Ishikawa (cell line): ENCODE measurements at regions not wholly inside any gene's neighbourhood (a gene's known extent, or its start where the extent isn't known, plus 50 kb on each side); places are given as distances from the start of the nearest gene placed in this dataset.

ENCODE experiments used
- CEBPB ChIP-seq: IDR thresholded peaks from 2 replicates; pipeline ENCODE4 v1.6.1; 2012
- CREB1 ChIP-seq: IDR thresholded peaks from 2 replicates; pipeline ENCODE4 v1.6.1; 2012; ENCODE audit warnings: low read depth
- EGR1 ChIP-seq: IDR thresholded peaks from 2 replicates; pipeline ENCODE4 v1.6.1; 2012
- EP300 ChIP-seq: IDR thresholded peaks from 2 replicates; pipeline ENCODE4 v1.6.1; 2012; ENCODE audit warnings: borderline replicate concordance
- FOXM1 ChIP-seq: IDR thresholded peaks from 2 replicates; pipeline ENCODE4 v1.6.1; 2012; ENCODE audit warnings: low read depth, borderline replicate concordance
- MAX ChIP-seq: IDR thresholded peaks from 2 replicates; pipeline ENCODE4 v1.6.1; 2012
- NFIC ChIP-seq: IDR thresholded peaks from 2 replicates; pipeline ENCODE4 v1.6.1; 2012
- RAD21 ChIP-seq: IDR thresholded peaks from 2 replicates; pipeline ENCODE4 v1.6.1; 2012; ENCODE audit warnings: low read depth
- REST ChIP-seq: IDR thresholded peaks from 2 replicates; pipeline ENCODE4 v1.6.1; 2012; ENCODE audit warnings: low read depth, mild to moderate bottlenecking
- TAF1 ChIP-seq: IDR thresholded peaks from 2 replicates; pipeline ENCODE4 v1.6.1; 2012; ENCODE audit warnings: low read depth, mild to moderate bottlenecking
- TCF12 ChIP-seq: IDR thresholded peaks from 2 replicates; pipeline ENCODE4 v1.6.1; 2012; ENCODE audit warnings: low read depth
- TEAD4 ChIP-seq: IDR thresholded peaks from 2 replicates; pipeline ENCODE4 v1.6.1; 2012
- USF1 ChIP-seq: IDR thresholded peaks from 2 replicates; pipeline ENCODE4 v1.6.1; 2012
- YY1 ChIP-seq: IDR thresholded peaks from 2 replicates; pipeline ENCODE4 v1.6.1; 2012; ENCODE audit warnings: low read depth
- ZBTB7A ChIP-seq: IDR thresholded peaks from 2 replicates; pipeline ENCODE4 v1.6.1; 2012; ENCODE audit warnings: low read depth

GRCh38 chr5:77853353-77853907 is 77.3 kb upstream of the TBCA start:
- TF ChIP-seq EP300: no peak
- no peak for TF ChIP-seq FOXM1
- no peak for TF ChIP-seq USF1

- TF ChIP-seq REST: no peak
- TF ChIP-seq MAX: peak; percentile 14; the same call in 1 of the 2 replicates
- no peak for TF ChIP-seq CREB1
- TF ChIP-seq ZBTB7A: peak; percentile 64; the same call in 1 of the 2 replicates
- TF ChIP-seq TAF1: no peak
- TF ChIP-seq TEAD4: no peak
- no peak for TF ChIP-seq EP300
- TF ChIP-seq YY1: no peak
- peak; percentile 88 for TF ChIP-seq NFIC
- TF ChIP-seq RAD21: no peak
- TF ChIP-seq EGR1: no peak
- no peak for TF ChIP-seq TCF12
- no peak for TF ChIP-seq USF1
- TF ChIP-seq CEBPB: no peak
- no peak for TF ChIP-seq FOXM1
These were observed 76.6 kb upstream of the TBCA start for GRCh38 chr5:77852514-77853352.

- no peak for TF ChIP-seq ZBTB7A
- no peak for TF ChIP-seq MAX
- no peak for TF ChIP-seq TAF1
- no peak for TF ChIP-seq FOXM1
- no peak for TF ChIP-seq CEBPB
- TF ChIP-seq NFIC: no peak
- no peak for TF ChIP-seq YY1
These were observed 76.0 kb upstream of the TBCA start for GRCh38 chr5:77852068-77852513.

GRCh38 chr5:77851176-77852067 is 75.3 kb upstream of the TBCA start:
- no peak for TF ChIP-seq TCF12
- no peak for TF ChIP-seq RAD21
- TF ChIP-seq EP300: no peak
- no peak for TF ChIP-seq USF1
- no peak for TF ChIP-seq YY1
- no peak for TF ChIP-seq REST
- TF ChIP-seq EGR1: no peak
- no peak for TF ChIP-seq NFIC
- no peak for TF ChIP-seq FOXM1
- TF ChIP-seq ZBTB7A: no peak
- no peak for TF ChIP-seq CEBPB
